SU-DHL-6 (cell line): ENCODE measurements at regions not wholly inside any gene's neighbourhood (a gene's known extent, or its start where the extent isn't known, plus 50 kb on each side); places are given as distances from the start of the nearest gene placed in this dataset.

Experiments used
- H2AFZ ChIP-seq: fragments of 200-600 bp; sonication (generic); 2 replicates; pipeline ENCODE4 v1.6.1; 2014; ENCODE audit warnings: low read depth, mild to moderate bottlenecking, moderate library complexity, mixed read lengths, antibody characterized with exemption, low read length; ENCODE audit not compliant: severe bottlenecking
- H3F3A ChIP-seq: fragments of 200-600 bp; shearing (Covaris generic); 2 replicates; pipeline ENCODE4 v1.6.0; 2016; ENCODE audit warnings: antibody characterized with exemption, mild to moderate bottlenecking; ENCODE audit not compliant: insufficient read depth
- H3K27ac ChIP-seq: fragments of 200-600 bp; sonication (generic); 2 replicates; pipeline ENCODE4 v1.5.1; 2016; ENCODE audit warnings: low read depth, mild to moderate bottlenecking, low read length, moderate library complexity, mixed read lengths
- H3K27me3 ChIP-seq: fragments of 200-600 bp; sonication (generic), shearing (Covaris generic); 2 replicates; pipeline ENCODE4 v1.6.0; 2014; ENCODE audit warnings: mild to moderate bottlenecking, low read length
- H3K36me3 ChIP-seq: fragments of 200-600 bp; sonication (generic); 2 replicates; pipeline ENCODE4 v1.6.1; 2014; ENCODE audit warnings: mild to moderate bottlenecking, low read length, mixed read lengths
- H3K4me2 ChIP-seq: fragments of 300-600, 200-600 bp; shearing (Covaris generic), sonication (generic); 2 replicates; pipeline ENCODE4 v1.6.0; 2014; ENCODE audit warnings: low read length, low read depth, mild to moderate bottlenecking; ENCODE audit not compliant: poor library complexity, severe bottlenecking
- H3K4me3 ChIP-seq: fragments of 200-600 bp; sonication (generic); 2 replicates; pipeline ENCODE4 v1.5.1; 2014; ENCODE audit warnings: antibody characterized with exemption, low read length, mild to moderate bottlenecking, mixed read lengths; ENCODE audit not compliant: insufficient read depth, poor library complexity, severe bottlenecking
- H3K79me2 ChIP-seq: fragments of 200-600 bp; sonication (generic); 2 replicates; pipeline ENCODE4 v1.6.1; 2014; ENCODE audit warnings: mild to moderate bottlenecking, low read length, moderate library complexity; ENCODE audit not compliant: insufficient read depth
- H3K9ac ChIP-seq: fragments of 200-600 bp; sonication (generic); 2 replicates; pipeline ENCODE4 v1.7.0; 2014; ENCODE audit warnings: mild to moderate bottlenecking, low read length
- H3K9me2 ChIP-seq: fragments of 200-600 bp; sonication (generic); replicated peaks from 2 replicates; pipeline ENCODE4 v1.6.1; 2014; ENCODE audit warnings: low read length; ENCODE audit not compliant: insufficient read depth
- H3K9me3 ChIP-seq: fragments of 200-600 bp; sonication (generic); 2 replicates; pipeline ENCODE4 v1.6.1; 2014; ENCODE audit warnings: low read length, mixed read lengths; ENCODE audit not compliant: insufficient read depth
- H4K20me1 ChIP-seq: fragments of 200-600 bp; sonication (generic); 2 replicates; pipeline ENCODE4 v1.6.1; 2014; ENCODE audit warnings: low read depth, mild to moderate bottlenecking, antibody characterized with exemption, low read length, moderate library complexity, mixed read lengths
- CTCF ChIP-seq: fragments of 200-600 bp; sonication (generic); IDR thresholded peaks from one replicate; pipeline ENCODE4 v1.5.1; 2017; ENCODE audit warnings: antibody characterized with exemption, mild to moderate bottlenecking, low read length, moderate library complexity; ENCODE audit not compliant: insufficient read depth, poor library complexity, severe bottlenecking
- EZH2phosphoT487 ChIP-seq: fragments of 200-600 bp; sonication (generic), shearing (Covaris generic); conservative IDR thresholded peaks from 2 replicates; pipeline ENCODE4 v1.6.1; 2018; ENCODE audit warnings: mild to moderate bottlenecking, antibody characterized with exemption, low read length, moderate library complexity, mixed read lengths

GRCh38 chr1:106937104-106937503 lies 119.4 kb upstream of the PRMT6 start:
- no peak overlapping the region for H2AFZ ChIP-seq
- TF ChIP-seq CTCF (no peak), EZH2phosphoT487 (no peak)
- no peaks in the 10 kb centered on the region for H4K20me1 ChIP-seq
- H3K9ac ChIP-seq = no peak overlapping the region
- no peaks in the 10 kb centered on the region for H3K27me3 ChIP-seq
- H3K9me2 ChIP-seq = no peaks in the 10 kb centered on the region
- H3F3A ChIP-seq = no peaks in the 10 kb centered on the region
- no peaks in the 10 kb centered on the region for H3K36me3 ChIP-seq
- H3K27ac ChIP-seq = no peak overlapping the region
- no peak overlapping the region for H3K4me3 ChIP-seq
- H3K4me2 ChIP-seq = no peak overlapping the region
- H3K9me3 ChIP-seq = no peaks in the 10 kb centered on the region
- no peaks in the 10 kb centered on the region for H3K79me2 ChIP-seq

GRCh38 chr1:106944721-106945120 lies 111.8 kb upstream of the PRMT6 start:
- Histone ChIP-seq H3K4me3 (no peak overlapping the region), H3K9me3 (no peaks in the 10 kb centered on the region), H2AFZ (no peak overlapping the region), H4K20me1 (no peaks in the 10 kb centered on the region), H3K9me2 (no peaks in the 10 kb centered on the region), H3K27ac (no peak overlapping the region), H3K4me2 (no peak overlapping the region), H3K27me3 (no peaks in the 10 kb centered on the region), H3F3A (no peaks in the 10 kb centered on the region), H3K36me3 (no peaks in the 10 kb centered on the region), H3K9ac (no peak overlapping the region), H3K79me2 (no peaks in the 10 kb centered on the region)
- TF ChIP-seq CTCF = no peak
- no peak for TF ChIP-seq EZH2phosphoT487

- Histone ChIP-seq H3K4me3 (no peak overlapping the region), H3K4me2 (no peak overlapping the region), H3K36me3 (no peaks in the 10 kb centered on the region), H3K9ac (no peak overlapping the region), H3K79me2 (no peaks in the 10 kb centered on the region), H3K27me3 (no peaks in the 10 kb centered on the region), H3K27ac (no peak overlapping the region), H4K20me1 (no peaks in the 10 kb centered on the region), H3K9me2 (no peaks in the 10 kb centered on the region), H3K9me3 (no peaks in the 10 kb centered on the region), H2AFZ (no peak overlapping the region), H3F3A (no peaks in the 10 kb centered on the region)
- no peak for TF ChIP-seq CTCF
- no peak for TF ChIP-seq EZH2phosphoT487
Observed at GRCh38 chr1:106952776-106953175, 103.7 kb upstream of the PRMT6 start.
